SK-N-SH (cell line): ENCODE measurements at regions not wholly inside any gene's neighbourhood (a gene's known extent, or its start where the extent isn't known, plus 50 kb on each side); places are given as distances from the start of the nearest gene placed in this dataset.
A peak's percentile ranks its signal among the peaks of the same experiment; 100 is the strongest.

Experiments
- CTCF ChIA-PET: fragments of 300-600, 350-600 bp; formaldehyde crosslinking; extraction: SDS; loops from one replicate; lab custom pipeline; 2021; lab: Yijun Ruan, JAX
- POLR2A ChIA-PET: fragments of 350-600 bp; sonication (Branson Sonifier 250); formaldehyde crosslinking; extraction: SDS; loops from one replicate; lab custom pipeline; 2020; ENCODE audit warnings: antibody characterized with exemption, inconsistent platforms; lab: Yijun Ruan, JAX
- DNase-seq: peaks from one replicate; pipeline ENCODE4 v3.0.0; 2012
- H2AFZ ChIP-seq: fragments of 200-600 bp; sonication (generic); 2 replicates; pipeline ENCODE4 v1.8.1; 2016; ENCODE audit warnings: antibody characterized with exemption, mild to moderate bottlenecking, low read depth
- H3F3A ChIP-seq: fragments of 200-600 bp; sonication (generic); replicated peaks from 2 replicates; pipeline ENCODE3; 2016; ENCODE audit warnings: antibody characterized with exemption, mild to moderate bottlenecking; ENCODE audit not compliant: insufficient read depth
- H3K27ac ChIP-seq, 2 experiments: fragments of 200-500 bp in 1 of 2; fragments of 200-600 bp in 1 of 2; sonication (Bioruptor generic) in 1 of 2; sonication (generic), shearing (Covaris generic) in 1 of 2; 2 replicates each; pipeline versions ENCODE4 v1.5.1 to v1.6.1; 2014 to 2016; ENCODE audit warnings: low read depth in 2 of 2, inconsistent platforms in 1 of 2, low read length in 1 of 2, mild to moderate bottlenecking in 1 of 2, mixed read lengths in 1 of 2
- H3K27me3 ChIP-seq: fragments of 200-600 bp; sonication (generic), shearing (Covaris generic); 2 replicates; pipeline ENCODE4 v1.6.1; 2016; ENCODE audit warnings: mixed run types; ENCODE audit not compliant: insufficient read depth
- H3K36me3 ChIP-seq, 2 experiments: fragments of 200-500 bp in 1 of 2; fragments of 200-600 bp in 1 of 2; sonication (Bioruptor generic) in 1 of 2; sonication (generic) in 1 of 2; replicated peaks in 1 of 2; 2 replicates each; pipeline versions ENCODE3 to v1.5.1; 2014 to 2016; ENCODE audit warnings: low read length in 1 of 2, mild to moderate bottlenecking in 1 of 2; ENCODE audit not compliant: insufficient read depth in 2 of 2, control insufficient read depth in 1 of 2
- H3K4me1 ChIP-seq, 2 experiments: fragments of 200-500 bp in 1 of 2; fragments of 200-600 bp in 1 of 2; sonication (Bioruptor generic) in 1 of 2; sonication (generic), shearing (Covaris generic) in 1 of 2; 2 replicates each; pipeline versions ENCODE4 v1.5.1 to v1.6.1; 2014 to 2016; ENCODE audit warnings: low read depth in 1 of 2, low read length in 1 of 2, mixed run types in 1 of 2; ENCODE audit not compliant: insufficient read depth in 2 of 2, control insufficient read depth in 1 of 2
- H3K4me2 ChIP-seq: fragments of 200-600 bp; sonication (generic), shearing (Covaris generic); 2 replicates; pipeline ENCODE4 v1.6.1; 2017; ENCODE audit warnings: mixed run types
- H3K4me3 ChIP-seq, 2 experiments: fragments of 200-500 bp in 1 of 2; fragments of 200-600 bp in 1 of 2; sonication (Bioruptor generic) in 1 of 2; sonication (generic), shearing (Covaris generic) in 1 of 2; 2 replicates each; pipeline versions ENCODE4 v1.5.1 to v1.8.1; 2014 to 2016; ENCODE audit warnings: low read depth in 2 of 2, inconsistent platforms in 1 of 2, low read length in 1 of 2, mild to moderate bottlenecking in 1 of 2, mixed read lengths in 1 of 2, moderate library complexity in 1 of 2
- H3K79me2 ChIP-seq: fragments of 200-600 bp; sonication (generic); 2 replicates; pipeline ENCODE4 v1.8.1; 2017; ENCODE audit warnings: mild to moderate bottlenecking; ENCODE audit not compliant: insufficient read depth
- H3K9ac ChIP-seq: fragments of 200-600 bp; sonication (generic); 2 replicates; pipeline ENCODE4 v1.6.1; 2017; ENCODE audit warnings: mixed run types
- H3K9me2 ChIP-seq: fragments of 200-600 bp; sonication (generic); 2 replicates; pipeline ENCODE4 v1.6.1; 2017; ENCODE audit warnings: mixed run types
- H3K9me3 ChIP-seq: fragments of 200-600 bp; sonication (generic); 2 replicates; pipeline ENCODE4 v1.6.1; 2017; ENCODE audit warnings: mixed run types, mild to moderate bottlenecking, moderate library complexity
- H4K20me1 ChIP-seq: fragments of 200-600 bp; sonication (generic); 2 replicates; pipeline ENCODE4 v1.6.1; 2017; ENCODE audit warnings: mild to moderate bottlenecking, mixed run types; ENCODE audit not compliant: insufficient read depth
- CHD2 ChIP-seq: fragments of 150-350 bp; IDR thresholded peaks from 2 replicates; pipeline ENCODE4 v1.6.1; 2018; ENCODE audit warnings: low read length; ENCODE audit not compliant: partially characterized antibody
- ELF1 ChIP-seq: IDR thresholded peaks from 2 replicates; pipeline ENCODE4 v1.4.0; 2012
- EZH2phosphoT487 ChIP-seq: fragments of 200-600 bp; sonication (generic); IDR thresholded peaks from 2 replicates; pipeline ENCODE4 v1.6.1; 2017; ENCODE audit warnings: low read depth, mixed run types, mild to moderate bottlenecking, antibody characterized with exemption, moderate library complexity, borderline replicate concordance
- FOXM1 ChIP-seq: IDR thresholded peaks from 2 replicates; pipeline ENCODE4 v1.4.0; 2012; ENCODE audit warnings: low read depth, mild to moderate bottlenecking
- GABPA ChIP-seq: IDR thresholded peaks from 2 replicates; pipeline ENCODE4 v1.4.0; 2012; ENCODE audit warnings: low read depth, mild to moderate bottlenecking
- GATA2 ChIP-seq: sonication (generic); formaldehyde crosslinking; IDR thresholded peaks from 2 replicates; pipeline ENCODE4 v1.5.0; 2020; ENCODE audit warnings: mild to moderate bottlenecking, missing genetic modification reagents
- JUND ChIP-seq: IDR thresholded peaks from 2 replicates; pipeline ENCODE4 v1.4.0; 2012
- MAX ChIP-seq: IDR thresholded peaks from 2 replicates; pipeline ENCODE4 v1.4.0; 2012; ENCODE audit warnings: low read depth
- NFIC ChIP-seq: IDR thresholded peaks from 2 replicates; pipeline ENCODE4 v1.4.0; 2012; ENCODE audit warnings: borderline replicate concordance
- PBX3 ChIP-seq: IDR thresholded peaks from 2 replicates; pipeline ENCODE4; 2012
- TAF1 ChIP-seq: IDR thresholded peaks from 2 replicates; pipeline ENCODE4 v1.6.1; 2012; ENCODE audit warnings: low read depth, mild to moderate bottlenecking, low read length, moderate library complexity, borderline replicate concordance
- TEAD4 ChIP-seq: IDR thresholded peaks from 2 replicates; pipeline ENCODE4 v1.4.0; 2012; ENCODE audit warnings: mild to moderate bottlenecking, borderline replicate concordance; ENCODE audit not compliant: insufficient read depth
- YY1 ChIP-seq: IDR thresholded peaks from 2 replicates; pipeline ENCODE4 v1.4.0; 2012; ENCODE audit warnings: low read depth, mild to moderate bottlenecking
- WGBS: methylation state at CpG from one replicate; pipeline ENCODE4 v1.1.6; 2017; ENCODE audit warnings: low lambda C conversion rate; 5-methylcytosine and 5-hydroxymethylcytosine counted together

GRCh38 chr12:112665958-112666357, 125.6 kb upstream of the RPH3A start:
- Histone ChIP-seq H3K4me3 (no peak overlapping the region), H3K27ac (peak overlapping the region in 1 of 2 experiments; percentile 67; a peak in 1 of 4 replicates), H3K36me3 (no peaks in the 10 kb centered on the region), H3K9me3 (no peaks in the 10 kb centered on the region), H3K27me3 (no peaks in the 10 kb centered on the region)
- WGBS, result 0% methylated on average over 2 of the region's 2 CpGs
- ChIA-PET CTCF (interaction anchor here (0.9 to 1.1 kb wide), 2 partner anchors 9 to 12 kb away, joined by 3 to 4 read pairs; no protein-coding TSS in a partner anchor), POLR2A (no interaction called here)
- TF ChIP-seq YY1 (no peak), NFIC (no peak), GABPA (no peak), TEAD4 (no peak), FOXM1 (no peak), PBX3 (no peak), EZH2phosphoT487 (no peak), GATA2 (CRISPR knock-in tag) (no peak)
- TF ChIP-seq, all 33 proteins: peak for 0
- Histone ChIP-seq H3K4me1 (peaks cover 0 to 7% of the 10 kb centered on the region in 2 experiments; a peak in 2 of 4 replicates), H3K9ac (no peak overlapping the region), H3F3A (no peaks in the 10 kb centered on the region), H3K79me2 (no peaks in the 10 kb centered on the region), H2AFZ (no peak overlapping the region), H4K20me1 (no peaks in the 10 kb centered on the region), H3K9me2 (no peaks in the 10 kb centered on the region), H3K4me2 (no peak overlapping the region)
- no peak for DNase-seq

- WGBS, result 6% methylated on average over 1 of the region's 1 CpG
- POLR2A ChIA-PET, result interaction anchor here (0.7 kb wide), 1 partner anchor 120 kb away, joined by 3 read pairs; the partner anchor contains the start of gene RPH3A
These were observed 120.0 kb upstream of the RPH3A start for GRCh38 chr12:112671564-112671963.

More at GRCh38 chr12:112671564-112671963, 120.0 kb upstream of the RPH3A start:
- no peaks in the 10 kb centered on the region for H3F3A ChIP-seq
- H3K79me2 ChIP-seq, result no peaks in the 10 kb centered on the region
- CTCF ChIA-PET, result interaction anchor here (0.8 kb wide), 1 partner anchor 199 kb away, joined by 3 read pairs; no protein-coding TSS in a partner anchor
- no peak overlapping the region for H3K9ac ChIP-seq
- peaks cover 0 to 14% of the 10 kb centered on the region in 2 experiments; a peak in 2 of 4 replicates for H3K4me1 ChIP-seq
- DNase-seq, result no peak
- H3K9me3 ChIP-seq, result no peaks in the 10 kb centered on the region
- no peaks in the 10 kb centered on the region for H4K20me1 ChIP-seq
- no peak overlapping the region for H3K27ac ChIP-seq
- no peaks in the 10 kb centered on the region for H3K27me3 ChIP-seq
- H3K9me2 ChIP-seq, result no peaks in the 10 kb centered on the region
- H2AFZ ChIP-seq, result no peak overlapping the region
- TF ChIP-seq CHD2 (no peak), ELF1 (no peak), TAF1 (no peak), JUND (no peak), MAX (no peak)
- H3K36me3 ChIP-seq, result no peaks in the 10 kb centered on the region
- no peak overlapping the region for H3K4me3 ChIP-seq
- no peak overlapping the region for H3K4me2 ChIP-seq
